Hindlimb muscle (tissue), 1 donor: ENCODE measurements at regions not wholly inside any gene's neighbourhood (a gene's known extent, or its start where the extent isn't known, plus 50 kb on each side); places are given as distances from the start of the nearest gene placed in this dataset.
"Not testable (repeated sequence)": the region's sequence is repeated elsewhere in the genome, so short reads cannot be mapped to it uniquely, and the experiment has no call there.

Experiments
- DNase-seq: peaks from one replicate; pipeline ENCODE4 v3.0.0-alpha.2; 2013

DNA sequence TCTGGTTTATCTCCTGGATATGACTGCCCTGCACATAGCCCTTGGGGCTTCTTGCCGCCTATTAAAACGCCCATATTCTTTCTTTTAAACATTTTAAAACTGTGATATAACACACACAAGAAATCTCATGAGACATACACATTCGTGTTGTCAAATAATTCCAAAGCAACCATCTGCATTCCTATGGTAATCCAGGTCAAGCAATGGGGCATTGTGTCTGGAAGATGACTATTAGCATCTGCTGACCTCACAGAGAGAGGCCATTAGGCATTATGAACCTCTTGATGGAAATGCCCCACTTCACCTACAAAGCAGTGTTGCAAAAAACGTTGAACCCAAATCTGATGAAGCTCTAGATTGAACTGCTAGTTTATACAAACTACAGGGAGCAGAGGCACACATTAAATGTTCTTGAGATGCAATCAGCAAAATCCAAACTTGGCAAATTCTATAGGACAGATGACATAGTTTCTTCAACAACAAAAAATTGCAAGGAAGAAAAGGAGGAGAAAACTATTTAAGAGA lies 513.8 kb upstream of the CCDC196 start:
- DNase-seq = no peak

DNA sequence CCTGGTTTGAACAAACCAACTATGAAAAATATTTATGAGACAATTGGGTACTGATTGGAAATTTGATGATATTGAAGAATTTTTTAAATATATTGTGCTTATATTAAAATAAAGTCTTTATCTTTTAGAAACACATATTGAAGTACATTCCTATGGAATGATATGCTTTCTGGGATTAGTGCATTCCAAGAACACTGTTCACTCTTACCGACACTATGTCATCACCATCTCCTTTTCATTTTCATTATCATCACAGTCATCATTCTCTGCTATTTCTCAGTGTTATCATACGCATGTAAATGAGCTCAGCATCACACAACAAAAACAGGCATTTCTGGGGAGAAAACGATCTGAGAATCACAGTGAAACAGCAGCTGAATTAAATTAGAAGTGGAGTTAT lies 513.3 kb upstream of the CCDC196 start:
- no peak for DNase-seq

DNA sequence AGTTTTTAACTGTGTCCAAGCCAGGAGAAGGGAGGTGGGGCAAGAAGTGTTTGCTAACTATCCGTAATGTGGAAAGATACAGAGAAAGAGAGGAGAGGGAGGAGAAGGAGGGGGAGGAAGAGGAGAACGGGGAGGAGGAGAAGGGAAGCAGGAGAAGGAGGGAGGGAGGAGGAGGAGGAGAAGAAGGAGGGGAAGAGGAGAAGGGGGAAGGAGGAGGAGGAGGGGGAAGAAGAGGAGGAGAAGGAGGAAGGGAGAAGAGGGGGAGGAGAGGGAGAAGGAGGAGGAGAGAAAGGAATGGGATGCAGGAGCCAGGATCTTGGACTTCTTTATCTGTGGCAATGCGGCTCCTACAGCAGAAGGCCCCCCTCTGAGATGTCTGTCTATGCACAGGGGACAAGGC lies 510.3 kb upstream of the CCDC196 start:
- no peak for DNase-seq

DNA sequence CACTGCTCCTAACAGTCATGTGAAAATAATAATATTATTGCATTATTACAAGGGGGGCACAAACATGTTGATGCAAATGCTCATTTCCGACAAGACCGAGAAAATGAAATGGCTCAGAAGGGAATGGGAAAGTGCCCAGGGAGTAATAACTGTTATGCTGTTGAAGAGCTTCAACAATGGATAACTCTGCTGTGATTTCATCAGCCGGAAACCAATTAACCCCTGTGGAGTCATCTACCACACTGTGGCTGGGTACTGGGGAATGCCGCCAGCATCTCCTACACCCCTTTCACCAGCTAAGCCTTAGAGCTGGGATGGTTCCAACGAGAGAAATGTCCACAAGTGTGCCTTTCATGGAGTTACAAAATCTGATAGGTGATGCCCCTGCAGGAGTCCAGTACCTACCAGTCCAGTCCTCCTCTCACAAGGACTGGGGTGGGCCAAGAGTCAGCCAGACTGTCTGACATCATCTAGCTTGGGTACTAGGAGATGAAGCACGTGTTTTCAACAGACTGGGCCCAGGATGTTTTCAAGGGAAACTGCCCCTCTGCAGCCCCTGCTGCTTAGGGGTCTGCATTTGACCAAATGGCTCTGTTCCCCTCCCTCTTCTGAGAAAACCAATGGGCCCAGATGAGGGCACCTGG lies 509.3 kb upstream of the CCDC196 start:
- DNase-seq = no peak

DNA sequence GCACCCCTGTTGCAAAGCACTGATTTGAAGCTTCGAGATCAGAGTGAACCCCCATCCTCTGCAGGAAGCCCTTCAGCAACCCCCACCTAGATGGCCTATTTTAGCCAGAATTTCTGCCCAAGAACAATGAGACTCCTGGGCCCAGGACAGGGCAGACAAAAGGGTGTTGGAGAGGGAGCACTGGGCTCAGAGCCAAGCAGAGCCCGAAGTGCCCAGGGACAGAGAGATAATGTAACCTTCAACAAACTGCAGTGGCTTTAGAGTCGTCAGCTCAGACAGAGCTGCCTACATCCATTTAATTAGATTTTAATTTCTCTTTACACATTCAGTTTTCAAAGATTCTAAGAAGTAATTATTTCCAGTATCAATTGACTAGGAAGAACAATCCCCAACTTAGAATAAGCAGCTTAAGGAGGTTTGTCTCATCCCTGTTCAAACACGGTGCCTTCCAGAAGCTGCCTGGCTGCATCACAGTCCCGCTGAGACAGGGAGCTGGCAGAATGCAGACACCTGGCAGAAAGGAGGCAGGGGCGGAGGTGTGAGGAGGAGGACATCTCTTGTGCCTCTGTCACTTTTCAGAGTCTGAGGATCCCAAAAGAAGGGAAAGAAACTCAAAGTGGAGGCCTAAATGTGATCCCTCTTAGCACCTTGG lies 504.9 kb upstream of the CCDC196 start:
- DNase-seq = no peak

DNA sequence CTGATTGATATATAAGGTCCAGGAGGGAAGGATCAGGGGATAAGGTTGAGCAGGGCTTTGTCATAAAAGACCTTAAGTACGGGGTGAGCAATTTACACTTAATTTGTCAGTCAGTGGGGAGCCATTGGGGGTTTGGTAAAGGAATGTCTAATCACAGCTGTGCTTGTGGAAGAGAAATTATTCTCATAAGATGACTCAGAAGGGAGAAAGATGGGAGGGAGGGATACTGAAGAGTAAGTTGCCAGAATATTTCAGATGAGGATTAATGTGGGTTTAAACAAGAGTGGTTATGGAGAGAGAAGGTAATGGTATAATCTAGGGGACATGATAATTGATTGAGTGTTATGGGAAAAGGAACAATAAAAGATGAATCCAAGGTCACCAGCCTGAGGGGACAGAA lies 500.1 kb upstream of the CCDC196 start:
- no peak for DNase-seq

DNA sequence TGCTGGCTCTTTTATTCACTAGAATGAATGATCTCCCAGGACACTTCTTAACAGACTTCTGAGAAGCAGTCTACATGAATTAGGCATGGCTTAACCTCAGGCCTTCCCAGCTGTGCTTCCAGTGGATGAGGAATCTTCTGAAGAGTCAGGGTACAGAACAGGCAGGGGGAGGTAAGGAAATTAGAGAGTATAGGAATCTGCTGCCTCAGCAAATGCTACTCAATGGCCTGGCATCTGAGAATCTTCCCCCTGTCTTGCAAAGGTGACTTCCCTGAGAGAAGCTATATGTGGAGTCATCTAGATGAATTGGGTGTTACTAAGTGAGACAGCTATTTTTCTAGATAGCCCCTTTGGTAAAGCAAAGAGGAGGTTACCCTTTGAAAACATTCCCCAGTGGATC lies 496.2 kb upstream of the CCDC196 start:
- DNase-seq = no peak

DNA sequence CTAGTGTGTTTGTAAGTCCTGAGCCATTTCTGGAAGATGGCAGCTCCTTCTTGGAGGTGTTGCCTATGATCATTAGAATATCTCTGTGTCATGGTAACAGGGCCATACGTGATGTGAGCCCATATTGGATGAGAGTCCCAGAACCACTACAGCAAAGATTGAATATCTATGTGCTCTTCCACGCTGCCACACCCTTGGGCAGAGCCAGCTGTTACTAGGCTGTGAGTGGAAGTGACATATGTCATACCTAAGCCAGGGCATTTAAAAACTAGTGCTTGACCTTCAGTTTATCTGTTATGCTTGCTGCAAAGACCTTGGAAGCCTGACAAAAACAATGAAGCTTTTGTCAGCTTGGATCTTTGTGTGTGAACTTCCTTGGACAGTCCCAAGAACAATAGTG lies 495.1 kb upstream of the CCDC196 start:
- DNase-seq = no peak

DNA sequence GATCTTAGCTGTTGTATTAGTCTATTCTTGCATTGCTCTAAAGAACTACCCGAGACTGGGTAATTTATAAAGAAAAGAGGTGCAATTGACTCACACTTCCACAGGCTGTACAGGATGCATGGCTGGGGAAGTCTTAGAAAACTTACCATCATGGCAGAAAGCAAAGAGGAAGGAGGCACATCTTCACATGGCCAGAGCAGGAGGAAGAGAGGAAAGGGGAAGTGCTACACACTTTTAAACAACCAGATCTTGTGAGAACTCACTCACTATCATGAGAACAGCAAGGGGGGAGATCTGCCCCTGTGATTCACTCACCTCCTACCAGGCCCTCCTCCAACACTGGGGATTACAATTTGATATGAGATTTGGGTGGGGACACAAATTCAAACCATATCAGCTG lies 494.2 kb upstream of the CCDC196 start:
- not testable (repeated sequence) for DNase-seq

DNA sequence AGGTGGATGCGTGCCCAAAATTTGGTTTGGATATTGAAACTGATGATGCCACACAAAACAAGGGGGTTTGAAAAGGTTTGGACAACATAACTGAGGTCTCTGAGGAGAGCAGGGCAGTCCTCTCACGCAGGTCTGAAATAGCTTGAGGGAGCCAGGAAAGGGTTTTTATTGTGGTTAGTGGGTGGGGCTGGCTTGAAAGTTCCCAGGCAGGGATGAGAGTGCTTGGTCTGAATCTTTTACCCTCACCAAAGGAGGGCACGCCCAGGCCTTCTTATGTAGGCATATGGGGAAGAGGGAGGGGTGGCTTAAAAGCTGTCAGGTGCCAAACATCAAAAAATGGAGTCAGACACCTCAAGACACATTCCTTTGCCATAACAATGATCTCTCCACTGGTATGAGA lies 493.1 kb upstream of the CCDC196 start:
- no peak for DNase-seq

DNA sequence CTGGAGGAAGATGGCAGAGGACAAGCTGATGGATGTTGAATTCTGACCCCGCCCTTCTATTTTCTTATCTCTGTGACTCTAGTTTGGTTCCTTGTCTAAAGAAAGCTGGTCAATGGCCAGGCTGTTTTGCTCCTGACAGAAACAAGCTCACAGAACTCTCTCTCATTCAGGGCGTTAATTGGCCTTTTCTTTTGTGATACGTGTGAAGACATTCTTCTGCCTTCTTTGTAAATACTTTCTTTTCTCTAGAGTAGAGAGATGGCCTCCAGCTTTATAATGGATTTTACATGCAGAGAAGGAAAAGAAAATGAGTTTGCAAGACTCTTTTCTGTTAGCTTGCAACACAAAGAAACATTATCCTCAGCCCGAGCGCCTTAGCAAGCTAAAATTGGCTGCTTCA lies 492.2 kb upstream of the CCDC196 start:
- peak; percentile 43 for DNase-seq

DNA sequence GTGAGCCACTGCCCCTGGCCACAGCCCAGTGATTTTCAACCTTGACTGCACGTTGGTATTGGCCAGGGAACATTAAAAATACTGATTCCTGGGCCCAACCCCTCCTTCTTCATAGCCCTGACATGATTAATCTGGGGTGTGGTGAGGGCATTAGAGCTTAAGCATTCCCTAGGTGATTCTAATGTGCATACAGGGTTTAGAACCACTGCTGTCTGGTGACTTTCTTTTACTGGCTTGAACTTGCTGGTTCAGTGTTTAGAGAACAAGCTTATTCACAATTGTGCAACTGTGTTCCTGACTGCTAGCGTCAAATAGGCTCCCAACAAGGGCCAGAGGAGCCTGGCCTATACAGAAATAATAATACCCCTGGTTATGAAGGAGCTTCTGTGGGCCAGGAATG lies 488.8 kb upstream of the CCDC196 start:
- no peak for DNase-seq

DNA sequence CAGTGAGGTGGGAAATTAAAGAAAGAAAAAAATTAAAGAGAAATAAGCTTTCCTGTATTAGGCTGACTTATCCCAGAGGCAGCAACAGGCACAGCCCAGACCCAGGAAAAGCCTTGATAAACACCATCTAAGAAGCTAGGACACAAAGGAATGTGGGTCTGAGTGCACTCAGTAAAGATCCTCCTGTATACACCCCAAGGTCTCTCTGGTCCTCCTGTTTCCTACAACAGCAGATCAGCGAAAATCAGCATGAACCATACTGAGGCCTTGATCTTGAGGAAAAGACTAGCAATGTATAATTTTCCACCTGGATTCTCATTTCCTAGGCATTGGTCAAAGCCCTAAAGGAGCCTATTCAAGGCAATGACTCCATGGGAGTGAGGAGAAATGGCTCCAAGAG lies 486.3 kb upstream of the CCDC196 start:
- DNase-seq = no peak

DNA sequence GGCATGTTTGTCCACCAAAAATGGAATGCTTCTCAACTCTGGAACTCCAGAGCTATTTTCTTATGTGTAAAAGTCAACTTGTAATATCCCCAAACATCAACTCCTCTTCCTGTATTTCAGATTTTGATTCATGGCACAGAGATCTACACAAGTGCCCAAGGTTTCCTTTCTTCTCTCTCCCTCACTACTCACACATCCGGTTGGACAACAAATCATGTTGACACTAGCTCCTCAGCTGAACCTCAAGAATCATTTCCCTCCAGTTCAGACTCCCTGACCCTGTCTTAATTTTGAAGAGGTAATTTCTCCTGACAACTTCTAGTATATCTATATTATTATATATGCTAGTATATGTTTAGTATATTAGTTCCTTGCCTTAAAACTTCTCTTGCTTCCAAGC lies 485.4 kb upstream of the CCDC196 start:
- DNase-seq = no peak

DNA sequence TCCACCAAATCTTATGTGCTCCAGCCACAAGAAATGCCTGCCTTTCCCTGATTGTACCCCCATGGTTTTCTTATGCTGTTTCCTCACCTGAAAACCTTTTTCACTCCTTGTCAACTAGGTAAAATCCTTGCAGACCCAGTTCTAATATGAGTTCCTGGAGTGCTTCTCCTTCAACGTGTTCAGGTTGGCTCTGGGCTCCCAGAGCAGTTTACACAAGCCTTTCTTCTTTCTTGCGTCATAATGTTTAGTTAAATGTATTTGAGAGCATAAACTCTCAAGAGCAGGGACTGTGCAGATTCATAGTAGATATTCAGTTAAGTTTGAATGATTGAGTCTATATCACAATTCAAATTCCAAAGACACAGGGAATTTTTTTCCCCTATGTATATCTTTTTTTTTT lies 484.8 kb upstream of the CCDC196 start:
- DNase-seq = no peak

DNA sequence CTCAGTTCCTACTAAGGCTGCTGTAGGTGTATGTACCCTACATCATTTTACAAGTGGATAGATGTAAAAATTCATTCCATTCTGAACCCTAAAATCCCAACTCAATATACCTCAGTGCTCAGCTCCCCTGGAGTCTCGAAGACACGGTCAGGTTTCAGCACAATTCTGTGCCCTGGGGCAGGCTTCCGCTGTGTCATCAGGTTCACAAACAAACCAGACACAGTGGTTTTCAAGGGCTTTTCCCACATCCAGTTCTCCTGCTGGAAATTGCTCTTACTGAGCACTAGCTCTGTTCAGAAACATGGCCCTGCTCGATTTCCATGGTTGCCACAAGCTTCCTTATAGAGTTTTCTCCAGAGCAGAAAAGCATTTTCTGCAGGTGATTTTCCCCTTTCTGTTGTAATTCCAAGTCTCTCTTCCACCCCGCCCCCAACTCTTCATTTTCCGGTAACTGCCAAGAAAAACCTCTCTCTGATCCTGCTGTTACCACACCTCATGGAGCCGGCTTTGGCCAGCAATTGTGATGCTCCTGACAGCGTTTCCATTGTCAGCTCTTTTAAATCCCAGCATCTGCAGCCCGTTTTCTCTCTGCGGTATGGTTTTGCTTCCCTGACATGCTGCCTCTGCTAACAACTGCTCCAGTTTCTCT lies 483.0 kb upstream of the CCDC196 start:
- no peak for DNase-seq

DNA sequence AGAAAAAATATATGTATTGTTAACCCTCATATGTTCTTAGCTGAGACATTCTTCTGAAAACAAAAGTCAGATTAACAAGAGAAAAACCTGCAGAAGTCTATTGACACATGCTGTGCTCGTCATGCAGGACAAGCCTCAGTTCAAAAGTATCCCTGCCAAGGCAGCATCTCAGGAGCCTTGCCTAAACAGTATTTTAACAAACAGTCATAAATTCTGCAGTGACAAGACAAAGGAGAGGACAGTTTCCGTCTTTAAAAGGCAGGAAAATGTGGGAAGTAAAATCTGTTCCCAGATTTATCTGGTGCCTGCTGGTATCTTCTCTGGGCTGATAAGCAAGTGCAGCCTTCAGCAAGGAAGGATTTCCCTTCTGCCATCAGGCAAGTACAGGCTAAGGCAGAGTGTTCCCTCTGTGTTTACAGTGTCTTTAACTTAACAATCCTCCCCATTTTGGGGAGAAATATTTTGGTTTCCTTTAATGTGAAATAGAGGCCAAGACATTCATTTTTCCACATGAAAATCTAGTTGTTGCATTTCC lies 480.2 kb upstream of the CCDC196 start:
- DNase-seq = no peak

DNA sequence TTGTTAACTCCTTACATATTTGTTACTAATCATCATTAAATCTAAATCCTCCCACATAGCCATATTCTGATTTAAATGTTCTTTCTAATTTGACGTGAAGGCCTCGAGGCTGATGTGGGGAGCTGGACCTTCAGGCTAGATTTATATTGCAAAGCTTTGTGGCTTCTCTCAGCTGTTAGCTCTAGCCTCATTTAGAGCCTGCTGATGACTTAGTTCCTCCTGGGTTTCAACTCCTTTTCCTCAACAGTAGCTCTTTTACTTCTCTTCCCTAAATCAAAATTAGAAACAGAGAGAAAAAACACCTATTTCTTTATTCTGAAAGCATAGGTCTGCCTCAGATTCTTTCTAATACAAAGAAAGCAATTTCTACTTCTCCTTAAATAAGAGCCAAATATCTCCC lies 477.5 kb upstream of the CCDC196 start:
- no peak for DNase-seq

DNA sequence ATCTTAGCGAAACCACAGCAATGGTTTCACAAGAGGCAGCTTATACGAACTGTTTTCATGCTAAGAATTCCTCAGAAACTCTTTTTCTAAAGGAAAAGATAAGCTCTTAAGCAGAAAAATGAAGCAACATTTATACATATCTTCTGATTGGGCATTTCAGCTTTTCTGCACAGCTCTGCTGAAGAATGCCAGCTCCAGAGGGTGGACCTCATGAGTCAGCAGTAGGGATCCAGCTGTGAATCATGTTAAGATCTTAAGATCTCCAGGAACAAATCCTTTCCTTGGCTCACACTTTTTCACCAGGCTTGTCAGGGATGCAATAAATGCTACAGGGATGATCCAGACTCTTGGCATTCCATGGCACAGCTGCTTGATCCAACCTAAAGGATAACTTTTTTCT lies 477.1 kb upstream of the CCDC196 start:
- no peak for DNase-seq

DNA sequence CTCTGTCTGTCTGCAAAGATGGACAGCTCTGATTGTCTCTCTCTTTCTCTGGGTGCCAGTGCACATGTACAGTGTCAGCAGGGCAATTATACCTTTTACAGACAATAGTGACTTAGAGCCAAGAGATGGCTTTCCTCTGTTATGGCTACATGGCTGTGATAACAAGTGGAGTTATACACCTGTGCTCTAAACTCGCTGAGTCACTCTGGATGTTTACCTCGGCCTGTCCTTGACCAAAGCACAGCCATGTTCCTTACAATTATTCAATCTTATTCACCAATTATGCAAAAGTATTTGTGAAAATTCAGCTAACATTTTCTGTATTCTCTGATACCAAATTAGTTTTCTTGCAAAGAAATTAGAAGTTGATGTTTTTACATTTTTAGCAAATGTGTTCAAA lies 475.5 kb upstream of the CCDC196 start:
- DNase-seq = no peak

DNA sequence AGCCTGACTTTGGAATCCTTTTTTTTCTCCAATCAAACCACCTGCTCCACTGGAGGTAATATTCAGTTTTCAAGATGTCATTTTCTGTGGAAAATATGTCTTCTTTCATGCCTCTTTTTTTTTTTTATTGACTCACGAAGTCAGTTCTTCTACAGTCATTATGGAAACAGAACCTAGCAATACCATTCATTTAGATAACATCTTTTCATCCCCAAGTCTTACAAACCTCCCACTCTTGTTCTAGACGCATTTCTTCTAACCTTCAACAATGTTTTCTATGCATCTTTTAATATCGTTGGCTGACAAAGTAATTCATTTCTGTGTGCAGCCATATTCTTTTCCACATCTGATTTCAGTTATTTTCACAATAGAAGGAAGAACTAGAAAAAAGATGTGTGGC lies 474.3 kb upstream of the CCDC196 start:
- no peak for DNase-seq

DNA sequence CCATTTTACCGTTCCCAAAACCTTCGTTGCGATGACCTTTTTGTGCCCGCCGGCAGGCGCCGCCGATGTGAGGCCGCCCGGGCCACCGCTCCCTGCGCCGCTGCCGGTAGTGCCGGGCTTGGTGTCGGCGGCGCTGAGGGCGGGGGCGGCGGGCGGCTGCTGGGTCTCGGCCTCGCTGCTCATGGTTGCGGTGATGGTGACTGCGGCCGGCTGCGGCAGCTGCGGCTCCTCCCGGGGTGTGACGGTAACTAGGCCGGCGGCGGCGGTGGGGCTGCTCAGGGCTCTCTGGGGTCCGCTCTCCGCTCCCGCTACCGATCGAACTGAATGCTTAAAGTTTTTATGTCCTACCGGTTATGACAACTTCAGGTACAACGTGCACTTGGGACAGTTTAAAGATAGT lies 472.6 kb upstream of the CCDC196 start:
- not testable (repeated sequence) for DNase-seq

DNA sequence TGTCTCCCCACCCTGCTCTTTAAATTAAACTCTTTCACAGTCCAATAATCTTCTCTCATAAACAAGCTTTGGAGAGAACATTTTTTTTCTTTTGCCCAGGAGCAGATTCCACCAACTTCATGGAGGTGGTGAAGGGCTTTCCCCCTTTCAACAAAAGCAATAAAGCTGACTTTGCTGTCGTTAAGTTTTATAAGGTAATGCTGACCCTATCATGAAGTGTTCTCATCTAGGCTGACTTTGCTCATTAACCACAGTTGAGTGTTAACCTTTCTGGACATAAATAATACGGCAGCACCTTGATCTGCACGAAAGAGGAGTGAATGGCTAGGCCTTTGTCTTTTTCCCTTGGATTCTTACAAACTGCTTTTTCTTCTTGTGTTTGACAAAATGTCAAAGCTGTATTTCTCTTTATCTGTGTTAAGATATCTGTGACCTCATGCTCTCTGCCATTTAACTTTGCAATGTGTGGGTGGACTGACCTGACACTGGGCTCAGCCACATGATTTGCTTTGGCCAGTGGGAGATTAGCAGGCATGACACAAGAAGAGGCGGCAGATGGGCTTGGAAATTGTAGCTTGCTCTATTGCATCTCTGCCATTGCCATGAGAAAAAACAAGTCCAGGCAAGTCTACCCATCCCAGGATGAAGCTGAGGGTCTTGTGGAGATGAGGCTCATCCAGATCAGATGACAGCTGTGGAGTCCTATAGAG lies 470.9 kb upstream of the CCDC196 start:
- no peak for DNase-seq
